NCI-H345 (cell line): ENCODE measurements at regions not wholly inside any gene's neighbourhood (a gene's known extent, or its start where the extent isn't known, plus 50 kb on each side); places are given as distances from the start of the nearest gene placed in this dataset.

Experiments
- DNase-seq: peaks from one replicate; lab custom pipeline; 2025; lab: John Stamatoyannopoulos, UW

GRCh38 chr10:62745581-62745980 lies 58.9 kb upstream of the ADO start:
- no peak for DNase-seq

GRCh38 chr10:62746951-62747729 lies 57.4 kb upstream of the ADO start:
- no peak for DNase-seq

DNA sequence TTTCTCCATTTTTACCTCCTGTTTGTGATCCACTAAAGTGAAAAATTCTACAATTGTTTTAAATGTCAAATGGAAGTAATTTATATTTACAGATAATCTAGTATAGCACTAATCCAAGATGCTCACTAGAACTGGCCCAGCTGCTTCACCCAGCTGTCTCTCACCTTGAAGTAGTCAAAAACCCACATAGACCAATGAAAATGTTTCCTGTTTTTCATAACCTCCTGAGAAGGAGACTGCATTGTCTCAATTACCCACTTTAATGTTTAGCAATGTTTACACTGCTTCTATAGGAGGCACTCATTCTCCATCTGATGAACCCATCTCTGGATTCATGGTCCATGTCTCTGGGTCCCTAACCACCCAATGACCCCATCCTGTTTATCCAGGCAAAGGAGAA lies 56.1 kb upstream of the ADO start:
- no peak for DNase-seq

GRCh38 chr10:62749093-62749683 lies 55.3 kb upstream of the ADO start:
- no peak for DNase-seq
